Mucosa of gallbladder (tissue), 1 donor: ENCODE measurements at regions not wholly inside any gene's neighbourhood (a gene's known extent, or its start where the extent isn't known, plus 50 kb on each side); places are given as distances from the start of the nearest gene placed in this dataset.
A peak's percentile ranks its signal among the peaks of the same experiment; 100 is the strongest.
"Not testable (repeated sequence)": the region's sequence is repeated elsewhere in the genome, so short reads cannot be mapped to it uniquely, and the experiment has no call there.

Source experiments
- DNase-seq: peaks from one replicate; pipeline ENCODE4 v3.0.0-alpha.2; 2020; ENCODE audit warnings: low spot score
- donor health status: DM: no; HTN: no; CAD: no.

DNA sequence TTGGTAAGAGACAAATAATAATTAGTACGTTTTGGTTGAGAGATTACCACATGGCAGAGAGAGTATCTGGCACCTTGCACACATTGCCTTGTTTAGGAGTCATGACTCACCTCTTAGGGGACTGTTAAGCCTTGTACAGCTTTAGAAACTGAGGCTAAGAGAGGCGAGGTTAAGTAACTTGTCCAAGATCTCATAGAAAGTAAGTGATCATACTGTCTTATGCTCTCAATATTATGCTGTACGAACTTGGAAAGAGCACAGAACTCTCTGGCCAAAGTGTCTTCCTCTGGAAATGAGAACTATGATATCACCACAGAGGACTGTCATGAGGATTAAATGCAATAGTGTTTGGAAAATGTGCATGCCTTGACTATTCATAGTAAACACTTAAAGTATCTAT lies 249.0 kb downstream of the UTRN start:
- DNase-seq = no peak

DNA sequence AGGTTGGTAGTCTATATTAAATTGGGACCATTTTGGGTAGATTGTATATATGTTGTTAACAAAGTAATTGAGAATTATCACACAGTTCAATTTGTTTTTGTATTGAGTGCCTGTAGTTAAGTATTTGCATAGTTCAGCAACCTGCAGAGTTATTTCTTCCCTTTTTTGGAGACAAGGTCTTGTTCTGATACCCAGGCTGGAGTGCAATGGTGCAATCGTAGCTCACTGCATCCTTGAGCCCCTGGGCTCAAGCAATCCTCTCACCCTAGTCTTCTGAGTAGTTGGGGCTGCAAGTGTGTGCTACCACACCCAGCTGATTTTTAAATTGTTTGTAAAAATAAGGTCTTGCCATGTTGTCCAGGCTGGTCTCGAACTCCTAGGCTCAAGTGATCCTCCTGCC lies 250.5 kb downstream of the UTRN start:
- no peak for DNase-seq

DNA sequence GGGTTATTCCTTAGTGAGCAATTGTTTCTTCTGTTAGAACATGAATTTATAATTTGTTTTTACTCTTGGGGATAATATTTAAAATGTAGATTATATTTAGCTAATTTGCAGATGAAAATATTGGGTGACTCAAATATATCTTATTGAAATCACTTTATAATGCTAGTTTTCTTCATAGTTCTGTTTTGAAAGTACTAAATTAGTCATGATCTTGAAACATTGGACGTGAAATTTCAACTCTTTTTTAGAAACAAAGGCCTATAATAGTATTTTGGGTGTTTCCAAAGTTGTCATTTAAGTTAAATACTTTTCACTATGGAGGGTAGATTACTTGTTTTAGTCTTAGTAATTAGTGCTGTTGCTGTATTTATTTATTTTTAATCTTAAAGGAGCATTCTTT lies 250.9 kb downstream of the UTRN start:
- DNase-seq = no peak

DNA sequence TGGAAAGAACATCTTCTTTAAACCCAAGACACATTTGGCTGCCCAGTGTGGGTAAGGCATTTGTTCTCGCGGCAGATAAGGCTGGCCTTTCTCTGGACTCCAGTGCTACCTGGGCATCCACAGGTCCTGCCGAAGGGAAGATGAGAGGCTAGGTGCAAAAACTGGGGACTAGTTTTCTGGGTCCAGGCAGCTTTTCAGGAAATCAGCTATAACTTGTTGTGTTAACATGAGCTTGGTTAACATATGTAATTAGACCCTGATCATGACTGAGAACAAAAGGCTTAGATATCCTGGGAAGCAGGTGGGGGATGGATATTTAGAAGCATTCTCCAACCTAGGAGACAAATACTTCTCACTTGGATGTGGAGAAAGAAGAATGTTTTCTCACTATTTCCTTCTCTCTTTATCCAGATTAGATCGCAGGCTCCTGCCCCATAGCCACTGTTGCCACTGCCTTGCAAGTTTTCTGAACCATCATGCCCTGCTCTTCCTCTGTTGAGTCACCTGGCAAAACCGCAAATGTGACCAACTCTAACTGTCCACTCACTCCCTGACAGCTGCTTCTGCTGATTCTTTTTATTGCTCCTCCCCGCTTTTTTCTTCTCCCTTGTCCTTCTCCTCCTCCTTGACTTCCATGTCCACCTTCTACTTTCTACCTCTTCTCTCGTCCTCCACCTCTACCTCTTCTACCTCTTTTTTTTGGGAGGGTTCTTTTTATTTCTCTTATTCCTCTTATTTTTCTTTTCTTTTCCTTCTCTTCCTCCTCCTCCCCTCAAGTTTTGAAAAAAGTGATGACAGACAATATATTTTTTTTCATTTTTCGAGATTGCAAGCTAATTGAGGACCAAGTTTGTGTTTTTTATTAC lies 258.1 kb downstream of the UTRN start:
- no peak for DNase-seq

DNA sequence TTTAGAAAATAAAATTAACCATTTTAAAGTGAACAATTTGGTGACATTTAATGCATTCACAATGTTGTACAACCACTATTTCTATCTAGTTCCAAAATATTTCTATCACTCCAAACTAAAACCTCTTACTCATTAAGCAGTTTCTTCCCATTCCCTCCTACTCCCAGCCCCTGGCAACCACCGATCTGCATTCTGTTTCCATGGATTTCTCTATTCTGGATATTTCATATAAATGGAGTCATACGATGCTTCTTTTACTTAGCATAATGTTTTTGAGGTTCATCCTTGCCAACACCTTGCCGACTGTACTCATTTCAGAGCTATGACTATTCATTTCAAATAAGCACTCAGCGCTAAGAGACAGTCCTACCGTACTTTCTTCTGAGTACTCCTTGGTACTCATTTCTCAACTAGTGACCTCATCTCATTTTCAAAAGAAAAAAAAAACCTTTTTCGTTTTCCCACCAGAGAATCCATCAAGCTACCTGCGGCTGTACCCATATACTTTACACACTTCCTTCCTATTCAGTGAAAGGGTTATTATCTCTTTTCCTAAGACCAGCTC lies 259.2 kb downstream of the UTRN start:
- DNase-seq = no peak

DNA sequence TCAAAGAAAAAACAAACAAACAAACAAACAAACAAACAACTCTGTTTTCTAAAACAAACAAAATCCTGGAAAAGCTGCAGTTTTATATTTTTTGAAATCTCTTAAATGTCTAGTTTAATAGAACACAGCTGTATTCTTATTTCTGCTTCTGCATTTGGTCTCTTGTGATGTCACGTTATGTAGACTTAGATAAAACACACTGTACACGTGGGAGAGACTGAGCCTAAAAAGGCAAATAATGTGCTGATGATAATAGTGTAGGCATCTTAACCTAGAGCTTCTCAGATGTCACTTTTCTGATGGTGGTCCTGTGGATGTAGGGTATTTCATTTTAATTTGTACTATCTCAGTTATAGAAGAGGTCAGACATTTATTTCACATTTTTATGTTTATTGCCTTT lies 261.7 kb downstream of the UTRN start:
- no peak for DNase-seq

DNA sequence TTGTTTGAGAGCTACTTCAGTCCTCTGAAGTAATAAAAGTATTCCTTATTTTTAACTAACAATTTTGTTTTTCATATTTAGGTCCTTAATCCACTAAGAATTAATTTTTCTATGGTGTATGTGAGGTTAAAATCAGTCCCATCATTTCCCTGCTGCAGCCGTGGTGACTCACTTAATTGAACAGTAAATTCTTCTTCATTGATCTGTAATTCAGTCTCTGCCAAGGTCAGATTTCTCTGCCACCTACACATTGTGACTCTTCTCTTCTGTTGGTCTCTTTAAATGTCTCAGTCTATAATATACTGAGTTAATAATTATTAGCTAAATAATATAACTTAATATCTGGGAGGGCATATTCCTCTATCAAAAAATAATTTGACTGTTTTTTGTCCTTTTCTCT lies 262.3 kb downstream of the UTRN start:
- DNase-seq = peak; percentile 26

DNA sequence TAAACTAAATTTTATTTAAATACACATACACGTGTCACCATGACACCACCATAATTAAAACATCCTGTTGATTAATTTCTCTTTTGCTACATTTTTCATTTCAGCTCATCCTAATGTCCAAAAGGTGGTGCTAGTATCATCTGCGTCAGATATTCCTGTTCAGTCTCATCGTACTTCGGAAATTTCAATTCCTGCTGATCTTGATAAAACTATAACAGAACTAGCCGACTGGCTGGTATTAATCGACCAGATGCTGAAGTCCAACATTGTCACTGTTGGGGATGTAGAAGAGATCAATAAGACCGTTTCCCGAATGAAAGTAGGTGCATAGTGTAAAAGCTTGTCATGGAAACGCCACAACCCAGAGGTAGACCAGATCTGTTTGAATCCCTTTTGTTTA lies 263.4 kb downstream of the UTRN start:
- peak; percentile 53 for DNase-seq

DNA sequence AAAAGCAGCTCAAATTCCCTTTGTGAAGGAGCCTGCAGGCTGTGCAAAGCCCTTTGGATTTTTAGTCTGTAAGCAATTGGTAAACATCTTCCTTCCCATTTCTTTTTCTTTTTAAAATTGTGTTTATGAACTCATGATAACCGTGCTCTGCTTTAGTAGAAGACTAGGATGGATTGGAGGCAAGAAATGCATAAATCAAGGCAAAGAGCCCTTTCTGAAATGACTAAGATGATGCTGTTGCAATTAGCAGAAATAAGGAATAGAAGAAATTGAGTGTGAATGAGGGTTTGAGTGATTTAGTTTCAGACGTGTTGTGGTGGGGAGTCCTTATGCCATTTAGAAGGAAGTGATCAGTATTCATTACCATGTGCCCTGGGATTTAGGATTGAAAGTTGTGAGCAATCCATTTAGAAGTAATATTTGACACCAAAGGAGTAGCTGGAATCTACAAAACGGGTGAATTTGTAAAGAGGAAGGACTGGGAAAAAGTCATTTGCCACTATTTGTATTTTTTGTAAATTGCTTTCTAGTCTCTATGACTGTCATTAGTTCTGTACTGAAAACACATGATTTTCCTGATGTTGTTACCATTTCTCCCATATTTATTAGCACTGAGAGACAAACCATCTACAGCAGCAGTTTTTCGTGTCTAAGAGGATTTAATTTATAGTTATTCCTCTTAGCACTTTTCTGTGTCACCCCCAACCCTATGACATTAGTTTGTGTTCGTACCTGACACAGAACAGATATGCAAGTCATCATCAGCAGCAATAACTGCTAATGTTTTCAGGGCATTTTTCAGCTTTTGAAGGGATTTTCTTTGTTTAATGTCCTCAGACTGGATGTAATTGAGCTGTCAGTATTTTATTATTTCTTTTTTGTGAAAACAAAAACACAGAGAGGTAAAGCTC lies 265.0 kb downstream of the UTRN start:
- no peak for DNase-seq

DNA sequence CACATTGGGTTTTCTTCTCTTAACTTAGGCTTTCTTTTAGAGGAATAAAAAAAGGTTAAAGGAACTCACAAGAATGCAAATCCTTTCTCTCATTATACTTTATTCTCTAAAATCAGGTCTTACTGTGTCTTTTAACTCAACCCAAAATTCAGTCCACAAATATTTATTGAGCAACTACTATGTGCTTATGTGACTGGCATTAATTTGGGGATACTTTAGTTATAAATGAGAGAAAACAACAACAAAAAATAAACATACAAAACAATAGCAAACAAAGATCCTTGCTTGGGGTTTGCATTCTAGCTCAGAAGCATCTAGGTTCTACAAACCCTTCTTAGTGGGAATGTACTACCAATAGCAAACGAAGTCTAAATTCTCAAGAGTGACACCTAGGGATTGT lies 266.2 kb downstream of the UTRN start:
- DNase-seq = no peak

DNA sequence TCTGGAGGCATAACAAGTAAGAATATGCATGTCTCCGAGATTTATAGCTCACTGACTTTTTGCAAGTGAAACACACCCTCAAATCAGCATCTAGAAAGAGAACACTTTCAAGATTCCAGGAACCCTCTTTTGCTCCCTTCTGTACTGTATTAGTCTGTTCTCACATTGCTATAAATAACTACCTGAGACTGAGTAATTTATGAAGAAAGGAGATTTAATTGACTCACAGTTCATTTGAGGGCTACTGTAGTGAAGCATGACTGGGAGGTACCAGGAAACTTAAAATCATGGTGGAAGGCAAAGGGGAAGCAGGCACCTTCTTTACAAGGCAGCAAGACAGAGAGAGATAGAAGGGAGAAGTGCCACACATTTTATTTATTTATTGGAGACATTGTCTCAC lies 269.9 kb downstream of the UTRN start:
- no peak for DNase-seq

DNA sequence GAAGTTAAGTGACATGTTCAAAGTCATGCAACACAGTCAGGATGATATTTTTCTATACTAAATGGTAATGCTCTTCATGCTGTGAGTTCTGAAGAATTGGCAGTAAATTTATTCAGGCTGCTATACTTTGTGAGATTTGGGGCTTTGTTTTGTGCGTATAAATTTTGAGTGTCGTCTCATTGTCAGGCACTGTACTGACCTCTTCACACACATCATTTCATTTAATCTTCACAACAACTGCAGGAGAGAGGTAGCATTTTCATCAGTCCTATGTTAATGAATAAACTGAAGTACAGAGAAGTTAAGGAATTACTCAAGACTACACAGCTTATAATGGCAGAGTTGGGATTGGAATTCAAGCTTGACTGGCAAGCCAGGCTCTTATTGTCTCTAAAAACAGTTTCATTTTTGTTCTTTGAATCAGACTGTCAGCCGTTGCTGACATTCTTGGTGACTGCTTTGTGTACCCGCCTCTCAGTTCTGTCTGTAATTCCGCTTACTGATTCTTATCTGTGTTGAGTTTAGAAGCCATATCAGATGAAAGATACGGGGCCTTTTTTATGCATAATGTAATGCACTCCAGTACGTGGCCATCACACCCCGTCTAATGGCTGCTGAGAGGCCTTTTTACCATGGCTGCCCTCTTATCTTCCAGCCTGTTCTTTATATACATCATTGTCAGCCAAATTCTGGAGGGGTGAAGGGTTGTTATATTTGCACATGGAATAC lies 274.9 kb downstream of the UTRN start:
- DNase-seq = no peak

DNA sequence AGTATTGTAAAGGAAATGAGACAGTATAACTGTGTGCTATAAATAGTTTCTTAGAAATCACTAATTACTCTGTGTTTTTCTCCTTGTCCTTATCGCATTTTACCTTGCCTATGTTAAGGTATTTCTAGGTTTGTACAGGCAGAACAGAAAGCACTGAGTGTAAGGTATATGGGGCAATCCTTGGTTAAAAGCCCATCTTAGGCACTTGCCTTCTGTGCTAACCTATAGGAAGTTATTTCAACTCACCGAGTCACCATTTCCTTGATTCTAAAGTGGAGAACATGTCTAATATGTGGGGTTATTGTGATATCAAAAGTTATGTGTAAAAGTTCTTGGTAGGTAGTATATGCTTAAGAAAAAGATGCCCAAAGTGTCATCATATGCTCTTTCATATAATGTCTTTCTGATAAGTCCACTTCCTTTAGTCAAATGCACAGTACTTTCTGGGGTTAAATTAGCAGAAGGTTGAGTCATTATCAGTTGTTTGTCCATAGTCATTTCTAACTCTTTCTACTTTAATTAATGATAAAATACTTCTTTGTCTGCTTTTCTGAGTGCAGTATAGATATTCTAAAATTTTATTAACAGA lies 276.4 kb downstream of the UTRN start:
- no peak for DNase-seq

DNA sequence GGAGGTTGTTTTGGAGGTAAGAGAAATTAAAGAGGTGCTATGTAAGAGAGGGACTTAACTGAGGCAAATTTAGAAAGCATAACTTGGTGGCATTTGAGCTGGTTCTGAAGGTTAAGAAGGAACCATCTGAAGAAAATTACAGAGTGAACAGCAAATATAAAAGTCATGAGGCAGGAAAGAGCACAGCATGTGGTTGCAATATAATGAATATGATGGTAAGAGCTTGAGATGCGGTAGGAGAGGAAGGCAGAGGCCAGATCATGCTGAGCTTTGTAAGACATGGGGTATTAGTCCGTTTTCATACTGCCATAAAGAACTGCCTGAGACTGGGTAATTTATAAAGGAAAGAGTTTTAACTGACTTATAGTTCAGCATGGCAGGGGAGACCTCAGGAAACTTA lies 279.1 kb downstream of the UTRN start:
- no peak for DNase-seq

DNA sequence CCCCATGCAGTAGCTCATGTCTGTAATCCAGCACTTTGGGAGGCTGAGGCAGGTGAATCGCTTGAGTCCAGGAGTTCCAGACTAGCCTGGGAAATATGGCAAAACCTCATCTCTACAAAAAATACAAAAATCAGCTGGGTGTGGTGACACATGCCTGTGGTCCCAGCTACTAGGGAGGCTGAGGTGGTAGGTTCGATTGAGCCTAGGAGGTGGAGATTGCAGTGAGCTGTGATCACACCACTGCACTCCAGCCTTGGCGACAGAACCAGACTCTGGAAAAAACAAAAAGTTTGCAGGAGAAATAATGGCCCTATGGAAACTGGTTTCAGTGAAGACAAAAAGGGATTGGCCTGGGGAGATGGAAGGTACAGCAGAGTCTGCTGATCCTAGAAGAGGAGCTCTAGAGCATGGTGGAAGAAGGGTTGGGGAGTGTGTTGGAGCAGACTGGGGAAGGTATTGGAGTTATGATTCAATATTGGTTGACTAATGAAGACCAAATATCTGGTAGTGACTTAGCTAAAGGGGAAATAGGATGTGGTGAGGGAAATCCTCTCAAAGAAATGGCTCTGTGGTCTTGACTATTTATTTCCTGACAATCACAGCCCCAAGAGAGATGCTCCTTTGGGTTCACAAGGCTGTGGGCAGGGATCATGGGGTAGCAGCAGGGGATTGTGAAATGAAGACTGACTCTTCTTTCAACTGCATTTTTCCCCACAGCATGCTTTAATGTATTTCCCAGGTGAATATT lies 281.9 kb downstream of the UTRN start:
- no peak for DNase-seq

DNA sequence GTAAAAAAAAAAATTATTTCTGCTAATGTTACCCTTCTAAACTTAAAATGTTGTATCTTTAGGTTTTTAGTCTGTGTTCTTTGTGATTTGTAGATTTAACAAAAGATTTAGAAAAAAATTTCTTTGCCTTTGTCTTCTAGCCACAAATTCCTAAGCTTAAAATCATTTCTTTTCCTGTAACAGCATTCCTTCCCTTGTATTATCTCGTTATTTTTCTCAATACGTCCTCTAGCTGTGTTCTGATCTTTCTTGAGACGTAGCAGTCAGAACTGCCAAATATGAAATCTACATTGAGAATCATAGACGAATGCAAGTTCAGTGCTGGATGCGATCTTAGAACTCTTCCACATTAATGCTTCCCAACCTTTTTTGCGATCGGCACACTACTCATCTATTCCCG lies 283.1 kb downstream of the UTRN start:
- DNase-seq = no peak

DNA sequence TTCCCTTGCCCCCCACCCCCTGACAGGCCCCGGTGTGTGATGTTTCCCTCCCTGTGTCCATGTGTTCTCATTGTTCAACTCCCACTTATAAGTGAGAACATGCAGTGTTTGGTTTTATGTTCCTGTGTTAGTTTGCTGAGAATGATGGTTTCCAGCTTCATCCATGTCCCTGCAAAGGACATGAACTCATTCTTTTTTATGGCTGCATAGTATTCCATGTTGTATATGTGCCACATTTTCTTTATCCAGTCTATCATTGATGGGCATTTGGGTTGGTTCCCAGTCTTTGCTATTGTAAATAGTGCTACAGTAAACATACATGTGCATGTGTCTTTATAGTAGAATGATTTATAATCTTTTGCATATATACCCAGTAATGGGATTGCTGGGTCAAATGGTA lies 287.4 kb downstream of the UTRN start:
- DNase-seq = not testable (repeated sequence)

DNA sequence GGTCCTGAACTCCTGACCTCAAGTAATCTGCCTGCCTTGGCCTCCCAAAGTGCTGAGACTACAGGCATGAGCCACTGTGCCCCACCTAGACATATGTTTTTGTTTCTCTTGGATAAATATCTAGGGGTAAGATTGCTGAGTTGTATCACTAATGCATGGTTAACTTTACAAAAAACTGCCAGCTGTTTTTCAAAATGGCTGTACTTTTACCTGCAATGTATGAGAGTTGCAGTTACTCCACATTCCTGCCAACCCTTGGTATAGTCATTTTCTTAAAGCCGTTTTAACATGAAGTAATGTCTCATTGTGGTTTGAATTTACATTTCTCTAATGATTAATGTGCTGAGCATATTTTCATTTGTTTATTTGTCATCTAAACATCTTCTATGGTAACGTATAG lies 289.7 kb downstream of the UTRN start:
- no peak for DNase-seq

DNA sequence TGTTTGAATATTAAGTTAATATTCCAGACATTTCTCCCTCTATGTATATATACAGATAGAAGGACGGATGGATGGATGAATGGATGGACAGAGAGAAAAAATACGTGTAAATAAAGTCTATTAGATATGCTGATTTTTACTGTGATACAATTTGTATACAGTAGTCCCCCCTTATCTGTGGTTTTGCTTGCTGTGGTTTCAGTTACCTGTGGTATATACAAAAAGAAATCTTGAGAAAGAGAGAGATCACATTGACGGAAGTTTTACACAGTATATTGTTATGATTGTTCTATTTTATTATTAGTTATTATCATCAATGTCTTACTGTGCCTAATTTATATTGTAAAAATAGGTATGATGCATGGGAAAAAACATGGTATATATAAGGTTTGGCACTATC lies 290.2 kb downstream of the UTRN start:
- no peak for DNase-seq

DNA sequence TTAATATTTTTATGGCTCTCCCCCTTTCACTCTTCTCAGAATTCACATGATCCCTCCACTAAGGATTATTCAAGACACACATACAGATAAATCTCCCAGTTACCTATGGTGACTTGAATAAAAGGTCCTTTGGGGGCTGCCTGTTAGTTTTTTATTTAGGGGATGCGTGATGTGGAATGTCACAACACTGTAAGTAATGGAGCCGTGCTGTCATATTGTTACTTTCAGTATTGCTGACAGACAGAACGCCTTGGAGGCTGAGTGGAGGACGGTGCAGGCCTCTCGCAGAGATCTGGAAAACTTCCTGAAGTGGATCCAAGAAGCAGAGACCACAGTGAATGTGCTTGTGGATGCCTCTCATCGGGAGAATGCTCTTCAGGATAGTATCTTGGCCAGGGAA lies 291.7 kb downstream of the UTRN start:
- DNase-seq = no peak
